Omental fat pad (tissue), 3 donors: ENCODE measurements at regions not wholly inside any gene's neighbourhood (a gene's known extent, or its start where the extent isn't known, plus 50 kb on each side); places are given as distances from the start of the nearest gene placed in this dataset.

ENCODE experiments used
- ATAC-seq: fragments of 150-250 bp; one replicate; pipeline ENCODE4 v1.9.1; 2016; ENCODE audit warnings: mild to moderate bottlenecking, moderate library complexity; ENCODE audit not compliant: low FRiP score
- DNase-seq: peaks from one replicate; pipeline ENCODE4 v3.0.0-alpha.2; 2019; ENCODE audit warnings: low spot score
- CTCF ChIP-seq, 3 donors: fragments of 450-650 bp; IDR thresholded peaks; one replicate each; pipeline ENCODE4 v1.5.1; 2016 to 2017; ENCODE audit warnings: antibody characterized with exemption in 3 of 3, mild to moderate bottlenecking in 3 of 3, moderate library complexity in 2 of 3

GRCh38 chrX:150036641-150037040, 98.3 kb upstream of the EOLA2 start:
- ATAC-seq = no peak
- no peak for TF ChIP-seq CTCF (IDR thresholded peaks at IDR 0.05)

GRCh38 chrX:150037041-150037440, 98.8 kb upstream of the EOLA2 start:
- ATAC-seq = no peak
- no peak for TF ChIP-seq CTCF (IDR thresholded peaks at IDR 0.05)
- no peak for DNase-seq

More at GRCh38 chrX:150036641-150037040, 98.3 kb upstream of the EOLA2 start:
- no peak for DNase-seq

- DNase-seq (no peak), ATAC-seq (no peak)
- TF ChIP-seq CTCF (IDR thresholded peaks at IDR 0.05) = no peak
These were observed 100.0 kb upstream of the EOLA2 start for GRCh38 chrX:150038315-150038714.

- no peak for ATAC-seq
- DNase-seq = no peak
- no peak for TF ChIP-seq CTCF (IDR thresholded peaks at IDR 0.05)
These were observed 100.8 kb upstream of the EOLA2 start for GRCh38 chrX:150038986-150039599.

GRCh38 chrX:150041208-150041607, 102.9 kb upstream of the EOLA2 start:
- no peak for ATAC-seq
- no peak for TF ChIP-seq CTCF (IDR thresholded peaks at IDR 0.05)

GRCh38 chrX:150044556-150044955, 106.3 kb upstream of the EOLA2 start:
- no peak for ATAC-seq
- TF ChIP-seq CTCF (IDR thresholded peaks at IDR 0.05) = no peak
- DNase-seq = no peak

More at GRCh38 chrX:150041208-150041607, 102.9 kb upstream of the EOLA2 start:
- no peak for DNase-seq

GRCh38 chrX:150047818-150048217, 109.5 kb upstream of the EOLA2 start:
- TF ChIP-seq CTCF (IDR thresholded peaks at IDR 0.05) = no peak
- DNase-seq = no peak
- no peak for ATAC-seq
